ENCODE measurements at regions not wholly inside any gene's neighbourhood (a gene's known extent, or its start where the extent isn't known, plus 50 kb on each side); places are given as distances from the start of the nearest gene placed in this dataset.

GRCh38 chr6:30396833-30397479 lies 52.0 kb downstream of the RPP21 start:
- DNase-seq (ENCODE audit: low read depth) = peak; percentile 8
- peak; percentile 91 for TF ChIP-seq CTCF (IDR thresholded peaks at IDR 0.05; ENCODE audit: low read depth, low read length, missing control alignments)
- in situ Hi-C loops (cut with HindIII; ENCODE audit: low sequenced_read_pairs) = no loop called here
- no peak overlapping the region for H3K4me3 ChIP-seq (ENCODE audit: low read depth, low read length)

GRCh38 chr6:30397697-30398096 lies 52.7 kb downstream of the RPP21 start:
- H3K4me3 ChIP-seq (ENCODE audit: low read depth, low read length) = no peak overlapping the region
- TF ChIP-seq CTCF (IDR thresholded peaks at IDR 0.05; ENCODE audit: low read depth, low read length, missing control alignments) = no peak
- in situ Hi-C loops (cut with HindIII; ENCODE audit: low sequenced_read_pairs) = no loop called here
- DNase-seq (ENCODE audit: low read depth) = no peak

- no peak for DNase-seq (ENCODE audit: low read depth)
- H3K4me3 ChIP-seq (ENCODE audit: low read depth, low read length) = no peak overlapping the region
- TF ChIP-seq CTCF (IDR thresholded peaks at IDR 0.05; ENCODE audit: low read depth, low read length, missing control alignments) = no peak
- in situ Hi-C loops (cut with HindIII; ENCODE audit: low sequenced_read_pairs) = no loop called here
Measured at GRCh38 chr6:30399390-30400058, 54.6 kb downstream of the RPP21 start.

GRCh38 chr6:30405934-30406333 lies 61.0 kb downstream of the RPP21 start:
- H3K4me3 ChIP-seq (ENCODE audit: low read depth, low read length) = no peak overlapping the region
- TF ChIP-seq CTCF (IDR thresholded peaks at IDR 0.05; ENCODE audit: low read depth, low read length, missing control alignments) = no peak
- no peak for DNase-seq (ENCODE audit: low read depth)
- in situ Hi-C loops (cut with HindIII; ENCODE audit: low sequenced_read_pairs) = no loop called here

- TF ChIP-seq CTCF (IDR thresholded peaks at IDR 0.05; ENCODE audit: low read depth, low read length, missing control alignments) = no peak
- DNase-seq (ENCODE audit: low read depth) = no peak
- no peak overlapping the region for H3K4me3 ChIP-seq (ENCODE audit: low read depth, low read length)
- in situ Hi-C loops (cut with HindIII; ENCODE audit: low sequenced_read_pairs) = no loop called here
Measured at GRCh38 chr6:30409184-30409583, 64.2 kb downstream of the RPP21 start.

GRCh38 chr6:30411515-30412207 lies 66.7 kb downstream of the RPP21 start:
- peak; percentile 5 for DNase-seq (ENCODE audit: low read depth)
- H3K4me3 ChIP-seq (ENCODE audit: low read depth, low read length) = no peak overlapping the region
- peak; percentile 97 for TF ChIP-seq CTCF (IDR thresholded peaks at IDR 0.05; ENCODE audit: low read depth, low read length, missing control alignments)
- in situ Hi-C loops (cut with HindIII; ENCODE audit: low sequenced_read_pairs) = no loop called here
